ENCODE measurements at regions not wholly inside any gene's neighbourhood (a gene's known extent, or its start where the extent isn't known, plus 50 kb on each side); places are given as distances from the start of the nearest gene placed in this dataset.

- Histone ChIP-seq H3K4me3 (no peak overlapping the region), H3K4me2 (ENCODE audit: unreplicated experiment) (no peak overlapping the region), H3K9ac (no peak overlapping the region), H3K4me1 (ENCODE audit: insufficient read depth) (no peaks in the 10 kb centered on the region), H3K27me3 (replicated peaks; ENCODE audit: insufficient read depth) (peaks cover 30% of the 10 kb centered on the region), H3K9me3 (ENCODE audit: low read depth) (no peaks in the 10 kb centered on the region), H3K36me3 (ENCODE audit: low read depth) (no peaks in the 10 kb centered on the region), H3K79me2 (ENCODE audit: insufficient read depth) (no peaks in the 10 kb centered on the region), H3F3A (ENCODE audit: insufficient read depth) (no peaks in the 10 kb centered on the region), H3K27ac (no peak overlapping the region), H4K20me1 (ENCODE audit: insufficient read depth) (no peaks in the 10 kb centered on the region), H3K9me2 (ENCODE audit: insufficient read depth) (no peaks in the 10 kb centered on the region), H2AFZ (no peak overlapping the region)
- TF ChIP-seq EZH2phosphoT487 (IDR thresholded peaks at IDR 0.05; ENCODE audit: insufficient read depth, low read depth) (no peak), EZH2 (IDR thresholded peaks at IDR 0.05; ENCODE audit: insufficient read depth, poor library complexity, severe bottlenecking) (no peak)
- in situ Hi-C loops (cut with MboI): no loop called here
- WGBS, 2 experiments (ENCODE audit: low coverage in 1 of 2, low lambda C conversion rate in 2 of 2, missing lambda C conversion rate in 2 of 2): 10 to 23% methylated on average over 4 of the region's 4 CpGs
- DNase-seq: no peak
Observed at GRCh38 chr11:93075782-93076181, 106.3 kb downstream of the MTNR1B start.

GRCh38 chr11:93080146-93080759 lies 110.8 kb downstream of the MTNR1B start:
- 0 out of 2 replicates have a peak, but pooled peaks cover under 1% of the 10 kb centered on the region for H3F3A ChIP-seq (ENCODE audit: insufficient read depth)
- H4K20me1 ChIP-seq (ENCODE audit: insufficient read depth): no peaks in the 10 kb centered on the region
- WGBS, 2 experiments (ENCODE audit: low coverage in 1 of 2, low lambda C conversion rate in 2 of 2, missing lambda C conversion rate in 2 of 2): 18 to 23% methylated on average over 6 of the region's 6 CpGs
- H3K4me1 ChIP-seq (ENCODE audit: insufficient read depth): peaks cover 2% of the 10 kb centered on the region
- H3K27me3 ChIP-seq (replicated peaks; ENCODE audit: insufficient read depth): peaks cover 30% of the 10 kb centered on the region
- H3K79me2 ChIP-seq (ENCODE audit: insufficient read depth): no peaks in the 10 kb centered on the region
- in situ Hi-C loops (cut with MboI): no loop called here
- H2AFZ ChIP-seq: no peak overlapping the region
- H3K4me2 ChIP-seq (ENCODE audit: unreplicated experiment): no peak overlapping the region
- no peak overlapping the region for H3K27ac ChIP-seq
- TF ChIP-seq EZH2 (IDR thresholded peaks at IDR 0.05; ENCODE audit: insufficient read depth, poor library complexity, severe bottlenecking): no peak
- no peak for TF ChIP-seq EZH2phosphoT487 (IDR thresholded peaks at IDR 0.05; ENCODE audit: insufficient read depth, low read depth)
- H3K9me3 ChIP-seq (ENCODE audit: low read depth): no peaks in the 10 kb centered on the region
- DNase-seq: no peak
- no peak overlapping the region for H3K9ac ChIP-seq
- no peaks in the 10 kb centered on the region for H3K9me2 ChIP-seq (ENCODE audit: insufficient read depth)
- H3K4me3 ChIP-seq: no peak overlapping the region
- no peaks in the 10 kb centered on the region for H3K36me3 ChIP-seq (ENCODE audit: low read depth)

- Histone ChIP-seq H3K27me3 (replicated peaks; ENCODE audit: insufficient read depth) (peaks cover 16% of the 10 kb centered on the region), H2AFZ (no peak overlapping the region), H3K27ac (no peak overlapping the region), H3K4me3 (no peak overlapping the region), H3K9me2 (ENCODE audit: insufficient read depth) (no peaks in the 10 kb centered on the region), H4K20me1 (ENCODE audit: insufficient read depth) (no peaks in the 10 kb centered on the region), H3F3A (ENCODE audit: insufficient read depth) (0 out of 2 replicates have a peak, but pooled peaks cover 5% of the 10 kb centered on the region), H3K4me2 (ENCODE audit: unreplicated experiment) (no peak overlapping the region), H3K36me3 (ENCODE audit: low read depth) (no peaks in the 10 kb centered on the region), H3K79me2 (ENCODE audit: insufficient read depth) (no peaks in the 10 kb centered on the region), H3K9me3 (ENCODE audit: low read depth) (no peaks in the 10 kb centered on the region), H3K9ac (no peak overlapping the region), H3K4me1 (ENCODE audit: insufficient read depth) (peaks cover 6% of the 10 kb centered on the region)
- TF ChIP-seq EZH2 (IDR thresholded peaks at IDR 0.05; ENCODE audit: insufficient read depth, poor library complexity, severe bottlenecking) (no peak), EZH2phosphoT487 (IDR thresholded peaks at IDR 0.05; ENCODE audit: insufficient read depth, low read depth) (no peak)
- WGBS, 2 experiments (ENCODE audit: low coverage in 1 of 2, low lambda C conversion rate in 2 of 2, missing lambda C conversion rate in 2 of 2): 0 to 4% methylated on average over 1 of the region's 1 CpG
- in situ Hi-C loops (cut with MboI): no loop called here
- DNase-seq: no peak
Observed at GRCh38 chr11:93081694-93082093, 112.2 kb downstream of the MTNR1B start.

- H3K4me2 ChIP-seq (ENCODE audit: unreplicated experiment): no peak overlapping the region
- H3K4me3 ChIP-seq: no peak overlapping the region
- no peaks in the 10 kb centered on the region for H3K36me3 ChIP-seq (ENCODE audit: low read depth)
- no peak for DNase-seq
- no peaks in the 10 kb centered on the region for H4K20me1 ChIP-seq (ENCODE audit: insufficient read depth)
- no peaks in the 10 kb centered on the region for H3K79me2 ChIP-seq (ENCODE audit: insufficient read depth)
- 0 out of 2 replicates have a peak, but pooled peaks cover 5% of the 10 kb centered on the region for H3F3A ChIP-seq (ENCODE audit: insufficient read depth)
- in situ Hi-C loops (cut with MboI): no loop called here
- peaks cover 13% of the 10 kb centered on the region for H3K27me3 ChIP-seq (replicated peaks; ENCODE audit: insufficient read depth)
- TF ChIP-seq EZH2phosphoT487 (IDR thresholded peaks at IDR 0.05; ENCODE audit: insufficient read depth, low read depth) (no peak), EZH2 (IDR thresholded peaks at IDR 0.05; ENCODE audit: insufficient read depth, poor library complexity, severe bottlenecking) (no peak)
- no peaks in the 10 kb centered on the region for H3K9me3 ChIP-seq (ENCODE audit: low read depth)
- 44 to 45% methylated on average over 6 of the region's 6 CpGs for WGBS, 2 experiments (ENCODE audit: low coverage in 1 of 2, low lambda C conversion rate in 2 of 2, missing lambda C conversion rate in 2 of 2)
- H2AFZ ChIP-seq: no peak overlapping the region
- H3K9me2 ChIP-seq (ENCODE audit: insufficient read depth): no peaks in the 10 kb centered on the region
- no peak overlapping the region for H3K9ac ChIP-seq
- H3K4me1 ChIP-seq (ENCODE audit: insufficient read depth): peaks cover 6% of the 10 kb centered on the region
- H3K27ac ChIP-seq: no peak overlapping the region
Observed at GRCh38 chr11:93082900-93083299, 113.4 kb downstream of the MTNR1B start.
